Mesendoderm (in vitro differentiated cells): ENCODE measurements at regions not wholly inside any gene's neighbourhood (a gene's known extent, or its start where the extent isn't known, plus 50 kb on each side); places are given as distances from the start of the nearest gene placed in this dataset.

Experiments used
- DNase-seq: peaks from one replicate; pipeline ENCODE4 v3.0.0; 2013
- H2AK5ac ChIP-seq: 2 replicates; pipeline ENCODE4 v1.6.1; 2013; ENCODE audit warnings: low read length, inconsistent platforms
- H2BK120ac ChIP-seq: 2 replicates; pipeline ENCODE4 v1.6.1; 2013; ENCODE audit warnings: low read depth, mild to moderate bottlenecking, low read length, moderate library complexity, mixed read lengths
- H2BK15ac ChIP-seq: replicated peaks from 2 replicates; pipeline ENCODE4 v1.6.1; 2013; ENCODE audit warnings: low read depth, mild to moderate bottlenecking, moderate library complexity
- H2BK5ac ChIP-seq: 2 replicates; pipeline ENCODE4 v1.6.1; 2013; ENCODE audit warnings: low read length, inconsistent platforms
- H3K18ac ChIP-seq: 2 replicates; pipeline ENCODE4 v1.6.1; 2013; ENCODE audit warnings: mild to moderate bottlenecking, low read length, mixed read lengths
- H3K23ac ChIP-seq: one replicate; pipeline ENCODE4 v1.6.1; 2013; ENCODE audit warnings: low read length
- H3K27ac ChIP-seq: 2 replicates; pipeline ENCODE4 v1.5.1; 2013; ENCODE audit warnings: low read depth, mild to moderate bottlenecking, inconsistent platforms, low read length, moderate library complexity
- H3K27me3 ChIP-seq: 2 replicates; pipeline ENCODE4 v1.6.1; 2013; ENCODE audit warnings: low read length, control low read depth, mild to moderate bottlenecking, inconsistent platforms; ENCODE audit not compliant: insufficient read depth, poor library complexity
- H3K36me3 ChIP-seq: 2 replicates; pipeline ENCODE4 v1.6.1; 2013; ENCODE audit warnings: low read length, inconsistent platforms; ENCODE audit not compliant: control insufficient read depth, insufficient read depth
- H3K4ac ChIP-seq: one replicate; pipeline ENCODE4 v1.6.1; 2013; ENCODE audit warnings: low read depth, mild to moderate bottlenecking, low read length, moderate library complexity
- H3K4me1 ChIP-seq: 2 replicates; pipeline ENCODE4 v1.6.1; 2013; ENCODE audit warnings: low read depth, low read length, inconsistent platforms; ENCODE audit not compliant: control insufficient read depth
- H3K4me2 ChIP-seq: 2 replicates; pipeline ENCODE4 v1.6.1; 2013; ENCODE audit warnings: low read length
- H3K4me3 ChIP-seq: 2 replicates; pipeline ENCODE4 v1.5.1; 2013; ENCODE audit warnings: mild to moderate bottlenecking, low read length
- H3K56ac ChIP-seq: one replicate; pipeline ENCODE4 v1.6.1; 2013; ENCODE audit warnings: low read length
- H3K79me1 ChIP-seq: 2 replicates; pipeline ENCODE4 v1.6.1; 2013; ENCODE audit warnings: low read length, inconsistent platforms
- H3K79me2 ChIP-seq: 2 replicates; pipeline ENCODE4 v1.6.1; 2013; ENCODE audit warnings: mild to moderate bottlenecking, low read length; ENCODE audit not compliant: control insufficient read depth, insufficient read depth
- H3K9ac ChIP-seq: 2 replicates; pipeline ENCODE4 v1.6.1; 2013; ENCODE audit warnings: low read length, inconsistent platforms
- H4K5ac ChIP-seq: one replicate; pipeline ENCODE4 v1.6.1; 2013; ENCODE audit warnings: low read length
- H4K8ac ChIP-seq: one replicate; pipeline ENCODE4 v1.6.1; 2013; ENCODE audit warnings: low read depth, mild to moderate bottlenecking, control low read depth, low read length, moderate library complexity
- WGBS: extraction: QIAGEN DNeasy Blood & Tissue Kit; methylation state at CpG from one replicate; pipeline ENCODE4 v1.1.7; 2013; ENCODE audit warnings: low lambda C conversion rate, missing lambda C conversion rate; ENCODE audit not compliant: insufficient coverage; ENCODE audit errors: extremely low coverage; 5-methylcytosine and 5-hydroxymethylcytosine counted together

DNA sequence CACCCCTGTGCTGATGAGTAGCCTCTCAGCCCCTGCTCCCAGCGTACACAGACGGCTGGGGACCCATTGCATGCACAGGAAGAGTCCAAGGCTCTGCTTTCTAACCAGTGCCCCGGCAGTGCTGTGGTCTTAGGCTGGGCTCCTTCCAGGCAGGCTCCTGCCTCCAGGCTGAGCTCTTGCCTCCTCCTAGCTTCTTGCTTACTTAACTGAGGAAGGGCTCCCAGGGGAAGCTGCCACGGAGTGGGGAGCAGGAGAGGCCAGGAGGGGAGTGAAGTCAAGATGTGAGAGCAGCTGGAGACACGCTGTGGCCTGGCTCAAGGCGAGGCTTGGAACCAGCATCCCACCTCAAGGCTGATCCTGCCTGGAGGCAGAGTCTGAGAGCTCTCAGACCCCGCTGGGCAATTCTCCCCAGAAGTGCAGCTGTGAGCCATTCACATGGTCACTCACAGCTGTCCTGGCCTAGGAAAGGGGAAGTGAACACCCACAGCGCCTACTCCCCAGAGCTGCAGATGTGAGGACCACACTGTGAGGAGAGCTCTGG, 141.0 kb downstream of the TBXT start:
- Histone ChIP-seq H3K56ac (no peak overlapping the region), H3K9ac (no peak overlapping the region), H3K36me3 (no peaks in the 10 kb centered on the region), H3K79me2 (no peaks in the 10 kb centered on the region), H3K18ac (no peak overlapping the region), H3K23ac (no peak overlapping the region), H4K8ac (no peak overlapping the region), H3K4me1 (no peaks in the 10 kb centered on the region), H2BK120ac (no peak overlapping the region), H3K4ac (no peak overlapping the region), H3K4me3 (no peak overlapping the region), H3K27me3 (no peaks in the 10 kb centered on the region), H3K27ac (no peak overlapping the region), H2BK5ac (no peak overlapping the region), H2AK5ac (no peak overlapping the region), H2BK15ac (no peak overlapping the region), H4K5ac (no peak overlapping the region), H3K79me1 (no peaks in the 10 kb centered on the region), H3K4me2 (no peak overlapping the region)
- whole genome bisulfite sequencing = no CpG with 5 or more reads among the region's 8 CpGs
- no peak for DNase-seq

DNA sequence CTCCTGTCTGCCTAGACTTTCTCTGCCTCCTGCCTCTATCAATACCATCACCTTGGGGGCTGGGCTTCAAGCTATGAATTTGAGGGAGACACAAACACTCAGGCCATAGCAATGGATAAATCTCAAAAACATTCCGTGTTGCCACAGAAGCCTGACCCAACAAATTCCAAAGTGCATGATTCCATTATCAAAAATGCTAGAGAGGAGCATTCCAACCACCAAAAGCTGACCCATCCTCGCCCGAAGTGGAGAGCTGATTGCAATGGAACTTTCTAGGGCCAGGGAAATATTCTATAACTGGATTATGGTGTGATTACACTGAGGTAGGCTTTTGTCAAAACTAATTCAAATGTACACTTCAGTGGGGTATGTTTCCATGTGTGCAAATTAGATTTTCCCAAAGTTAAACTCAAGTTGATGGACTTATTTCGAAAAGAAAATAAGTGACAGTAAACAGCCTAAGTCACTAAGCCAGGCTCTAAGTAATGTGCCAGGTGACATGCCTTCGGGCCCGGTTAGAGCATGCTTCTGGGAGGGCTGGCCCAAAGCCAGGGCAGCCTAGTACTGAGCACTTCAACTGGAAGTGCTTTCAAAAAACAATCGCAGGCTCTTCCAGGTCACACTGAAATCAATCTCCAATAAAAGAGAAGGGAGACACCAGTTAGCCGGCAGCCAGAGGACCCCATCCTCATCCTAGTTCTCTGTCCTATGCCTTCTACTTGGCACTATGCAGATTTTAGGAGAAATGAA, 142.3 kb downstream of the TBXT start:
- Histone ChIP-seq H3K23ac (no peak overlapping the region), H3K27ac (no peak overlapping the region), H3K27me3 (no peaks in the 10 kb centered on the region), H3K79me2 (no peaks in the 10 kb centered on the region), H3K56ac (no peak overlapping the region), H2BK15ac (no peak overlapping the region), H3K4me2 (no peak overlapping the region), H2BK5ac (no peak overlapping the region), H2AK5ac (no peak overlapping the region), H4K5ac (no peak overlapping the region), H4K8ac (no peak overlapping the region), H3K4ac (no peak overlapping the region), H3K4me3 (no peak overlapping the region), H3K79me1 (no peaks in the 10 kb centered on the region), H3K4me1 (no peaks in the 10 kb centered on the region), H3K9ac (no peak overlapping the region), H3K18ac (no peak overlapping the region), H2BK120ac (no peak overlapping the region), H3K36me3 (no peaks in the 10 kb centered on the region)
- no peak for DNase-seq
- no CpG with 5 or more reads among the region's 8 CpGs for WGBS

DNA sequence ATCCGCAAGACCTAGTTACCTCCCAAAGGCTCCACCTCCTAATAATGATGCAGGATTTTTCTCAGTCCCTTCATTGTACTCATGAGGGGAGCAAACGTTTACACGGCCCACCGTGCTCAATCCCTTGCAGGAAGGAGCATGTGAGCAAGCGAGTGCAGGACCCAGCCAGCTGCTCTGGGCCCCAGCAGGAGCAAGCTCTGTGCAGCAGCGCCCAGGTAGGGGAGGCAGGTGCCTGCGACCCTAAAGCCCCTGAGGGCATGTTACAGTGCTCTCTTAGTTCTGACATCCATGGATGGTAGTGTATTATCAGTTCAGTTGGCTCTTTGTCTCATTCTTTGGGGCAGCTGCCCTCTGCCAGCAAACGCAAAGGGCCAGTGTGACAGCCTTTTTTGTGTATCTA, 143.4 kb downstream of the TBXT start:
- Histone ChIP-seq H3K79me1 (no peaks in the 10 kb centered on the region), H3K23ac (no peak overlapping the region), H3K18ac (no peak overlapping the region), H2AK5ac (no peak overlapping the region), H2BK15ac (no peak overlapping the region), H3K4ac (no peak overlapping the region), H3K27ac (no peak overlapping the region), H3K36me3 (no peaks in the 10 kb centered on the region), H3K4me1 (no peaks in the 10 kb centered on the region), H4K5ac (no peak overlapping the region), H3K56ac (no peak overlapping the region), H4K8ac (no peak overlapping the region), H3K4me2 (no peak overlapping the region), H3K9ac (no peak overlapping the region), H3K4me3 (no peak overlapping the region), H3K27me3 (no peaks in the 10 kb centered on the region), H2BK5ac (no peak overlapping the region), H3K79me2 (no peaks in the 10 kb centered on the region), H2BK120ac (no peak overlapping the region)
- WGBS = no CpG with 5 or more reads among the region's 8 CpGs
- DNase-seq = no peak

DNA sequence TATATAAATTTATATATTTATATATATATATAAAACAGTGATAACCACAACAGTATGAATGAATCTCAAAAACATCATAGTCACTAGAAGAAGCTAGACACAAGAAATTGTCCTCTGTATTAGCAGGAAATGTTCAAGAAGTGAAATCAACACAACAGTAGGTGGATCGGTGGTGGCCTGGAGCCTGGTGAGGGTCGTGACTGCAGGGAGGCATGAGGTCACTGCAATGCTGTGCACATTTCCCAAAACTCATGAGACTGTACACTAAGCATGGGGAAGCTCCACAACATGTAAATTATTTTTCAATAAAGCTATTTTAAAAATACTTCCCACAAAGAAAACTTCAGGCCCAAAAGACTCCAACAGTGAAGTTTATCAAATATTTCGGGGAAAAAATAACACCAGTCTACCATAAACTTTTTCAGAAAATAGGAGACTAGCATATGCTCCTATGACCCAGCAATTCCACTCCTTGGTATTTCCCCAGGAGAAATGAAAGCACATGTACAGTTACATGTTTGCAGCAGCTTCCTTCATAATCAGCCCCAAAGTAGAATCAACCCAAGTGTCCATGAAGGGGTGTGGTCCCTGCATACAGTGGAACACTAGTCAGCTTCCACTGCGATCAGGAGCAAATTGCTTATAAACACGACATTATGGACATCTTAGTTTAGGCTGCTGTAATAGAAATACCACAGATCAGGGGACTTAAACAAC, 144.2 kb downstream of the TBXT start:
- DNase-seq = no peak
- Histone ChIP-seq H3K27ac (no peak overlapping the region), H2BK120ac (no peak overlapping the region), H3K4me1 (no peaks in the 10 kb centered on the region), H3K56ac (no peak overlapping the region), H3K36me3 (no peaks in the 10 kb centered on the region), H3K18ac (no peak overlapping the region), H2BK15ac (no peak overlapping the region), H3K23ac (no peak overlapping the region), H3K79me1 (no peaks in the 10 kb centered on the region), H3K4me3 (no peak overlapping the region), H2AK5ac (no peak overlapping the region), H3K27me3 (no peaks in the 10 kb centered on the region), H2BK5ac (no peak overlapping the region), H4K5ac (no peak overlapping the region), H3K4me2 (no peak overlapping the region), H3K9ac (no peak overlapping the region), H4K8ac (no peak overlapping the region), H3K79me2 (no peaks in the 10 kb centered on the region), H3K4ac (no peak overlapping the region)
- WGBS = no CpG with 5 or more reads among the region's 5 CpGs

DNA sequence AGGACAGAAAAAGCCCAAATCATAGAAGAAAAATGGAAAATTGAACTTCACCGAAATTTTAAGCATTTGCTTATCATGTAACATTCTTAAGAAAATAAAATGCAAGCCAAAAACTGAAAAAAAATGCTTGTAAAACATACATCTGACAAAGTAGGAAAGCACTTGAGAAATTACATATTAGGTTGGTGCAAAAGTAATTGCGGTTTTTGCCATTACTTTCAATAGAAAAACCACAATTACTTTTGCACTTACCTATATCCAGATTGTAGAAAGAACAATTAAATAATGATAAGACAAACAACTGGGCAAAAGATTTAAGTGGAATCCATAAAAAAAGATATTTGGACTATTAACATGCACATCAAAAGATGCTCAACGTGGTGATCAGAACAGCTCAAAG, 146.2 kb downstream of the TBXT start:
- no peak overlapping the region for H2BK15ac ChIP-seq
- no peaks in the 10 kb centered on the region for H3K36me3 ChIP-seq
- H3K4me1 ChIP-seq = no peaks in the 10 kb centered on the region
- no peak overlapping the region for H4K8ac ChIP-seq
- H3K9ac ChIP-seq = no peak overlapping the region
- no peak overlapping the region for H2AK5ac ChIP-seq
- H3K79me2 ChIP-seq = no peaks in the 10 kb centered on the region
- no peak overlapping the region for H3K4ac ChIP-seq
- H3K4me3 ChIP-seq = no peak overlapping the region
- no CpG with 5 or more reads among the region's 3 CpGs for WGBS
- no peak overlapping the region for H2BK120ac ChIP-seq
- no peaks in the 10 kb centered on the region for H3K79me1 ChIP-seq
- H3K27ac ChIP-seq = no peak overlapping the region
- H4K5ac ChIP-seq = no peak overlapping the region
- H3K56ac ChIP-seq = no peak overlapping the region
- DNase-seq = no peak
- no peak overlapping the region for H3K23ac ChIP-seq
- H3K27me3 ChIP-seq = no peaks in the 10 kb centered on the region
- no peak overlapping the region for H2BK5ac ChIP-seq
- no peak overlapping the region for H3K4me2 ChIP-seq
- no peak overlapping the region for H3K18ac ChIP-seq
